SK-N-SH (cell line): ENCODE measurements at regions not wholly inside any gene's neighbourhood (a gene's known extent, or its start where the extent isn't known, plus 50 kb on each side); places are given as distances from the start of the nearest gene placed in this dataset.

ENCODE experiments used
- CTCF ChIA-PET: fragments of 300-600, 350-600 bp; formaldehyde crosslinking; extraction: SDS; loops from one replicate; lab custom pipeline; 2021; lab: Yijun Ruan, JAX
- POLR2A ChIA-PET: fragments of 350-600 bp; sonication (Branson Sonifier 250); formaldehyde crosslinking; extraction: SDS; loops from one replicate; lab custom pipeline; 2020; ENCODE audit warnings: antibody characterized with exemption, inconsistent platforms; lab: Yijun Ruan, JAX
- DNase-seq: peaks from one replicate; pipeline ENCODE4 v3.0.0; 2012
- H2AFZ ChIP-seq: fragments of 200-600 bp; sonication (generic); 2 replicates; pipeline ENCODE4 v1.8.1; 2016; ENCODE audit warnings: antibody characterized with exemption, mild to moderate bottlenecking, low read depth
- H3F3A ChIP-seq: fragments of 200-600 bp; sonication (generic); replicated peaks from 2 replicates; pipeline ENCODE3; 2016; ENCODE audit warnings: antibody characterized with exemption, mild to moderate bottlenecking; ENCODE audit not compliant: insufficient read depth
- H3K27ac ChIP-seq, 2 experiments: fragments of 200-500 bp in 1 of 2; fragments of 200-600 bp in 1 of 2; sonication (Bioruptor generic) in 1 of 2; sonication (generic), shearing (Covaris generic) in 1 of 2; 2 replicates each; pipeline versions ENCODE4 v1.5.1 to v1.6.1; 2014 to 2016; ENCODE audit warnings: low read depth in 2 of 2, inconsistent platforms in 1 of 2, low read length in 1 of 2, mild to moderate bottlenecking in 1 of 2, mixed read lengths in 1 of 2
- H3K27me3 ChIP-seq: fragments of 200-600 bp; sonication (generic), shearing (Covaris generic); 2 replicates; pipeline ENCODE4 v1.6.1; 2016; ENCODE audit warnings: mixed run types; ENCODE audit not compliant: insufficient read depth
- H3K36me3 ChIP-seq, 2 experiments: fragments of 200-500 bp in 1 of 2; fragments of 200-600 bp in 1 of 2; sonication (Bioruptor generic) in 1 of 2; sonication (generic) in 1 of 2; replicated peaks in 1 of 2; 2 replicates each; pipeline versions ENCODE3 to v1.5.1; 2014 to 2016; ENCODE audit warnings: low read length in 1 of 2, mild to moderate bottlenecking in 1 of 2; ENCODE audit not compliant: insufficient read depth in 2 of 2, control insufficient read depth in 1 of 2
- H3K4me1 ChIP-seq, 2 experiments: fragments of 200-500 bp in 1 of 2; fragments of 200-600 bp in 1 of 2; sonication (Bioruptor generic) in 1 of 2; sonication (generic), shearing (Covaris generic) in 1 of 2; 2 replicates each; pipeline versions ENCODE4 v1.5.1 to v1.6.1; 2014 to 2016; ENCODE audit warnings: low read depth in 1 of 2, low read length in 1 of 2, mixed run types in 1 of 2; ENCODE audit not compliant: insufficient read depth in 2 of 2, control insufficient read depth in 1 of 2
- H3K4me2 ChIP-seq: fragments of 200-600 bp; sonication (generic), shearing (Covaris generic); 2 replicates; pipeline ENCODE4 v1.6.1; 2017; ENCODE audit warnings: mixed run types
- H3K4me3 ChIP-seq, 2 experiments: fragments of 200-500 bp in 1 of 2; fragments of 200-600 bp in 1 of 2; sonication (Bioruptor generic) in 1 of 2; sonication (generic), shearing (Covaris generic) in 1 of 2; 2 replicates each; pipeline versions ENCODE4 v1.5.1 to v1.8.1; 2014 to 2016; ENCODE audit warnings: low read depth in 2 of 2, inconsistent platforms in 1 of 2, low read length in 1 of 2, mild to moderate bottlenecking in 1 of 2, mixed read lengths in 1 of 2, moderate library complexity in 1 of 2
- H3K79me2 ChIP-seq: fragments of 200-600 bp; sonication (generic); 2 replicates; pipeline ENCODE4 v1.8.1; 2017; ENCODE audit warnings: mild to moderate bottlenecking; ENCODE audit not compliant: insufficient read depth
- H3K9ac ChIP-seq: fragments of 200-600 bp; sonication (generic); 2 replicates; pipeline ENCODE4 v1.6.1; 2017; ENCODE audit warnings: mixed run types
- H3K9me2 ChIP-seq: fragments of 200-600 bp; sonication (generic); 2 replicates; pipeline ENCODE4 v1.6.1; 2017; ENCODE audit warnings: mixed run types
- H3K9me3 ChIP-seq: fragments of 200-600 bp; sonication (generic); 2 replicates; pipeline ENCODE4 v1.6.1; 2017; ENCODE audit warnings: mixed run types, mild to moderate bottlenecking, moderate library complexity
- H4K20me1 ChIP-seq: fragments of 200-600 bp; sonication (generic); 2 replicates; pipeline ENCODE4 v1.6.1; 2017; ENCODE audit warnings: mild to moderate bottlenecking, mixed run types; ENCODE audit not compliant: insufficient read depth
- CHD2 ChIP-seq: fragments of 150-350 bp; IDR thresholded peaks from 2 replicates; pipeline ENCODE4 v1.6.1; 2018; ENCODE audit warnings: low read length; ENCODE audit not compliant: partially characterized antibody
- EZH2phosphoT487 ChIP-seq: fragments of 200-600 bp; sonication (generic); IDR thresholded peaks from 2 replicates; pipeline ENCODE4 v1.6.1; 2017; ENCODE audit warnings: low read depth, mixed run types, mild to moderate bottlenecking, antibody characterized with exemption, moderate library complexity, borderline replicate concordance
- FOSL2 ChIP-seq: IDR thresholded peaks from 2 replicates; pipeline ENCODE4 v1.4.0; 2012; ENCODE audit warnings: low read depth, mild to moderate bottlenecking, moderate library complexity, borderline replicate concordance
- FOXJ3 ChIP-seq: sonication (generic); formaldehyde crosslinking; IDR thresholded peaks from 2 replicates; pipeline ENCODE4 v1.5.1; 2020; ENCODE audit warnings: mild to moderate bottlenecking, missing genetic modification reagents
- FOXM1 ChIP-seq: IDR thresholded peaks from 2 replicates; pipeline ENCODE4 v1.4.0; 2012; ENCODE audit warnings: low read depth, mild to moderate bottlenecking
- GATA2 ChIP-seq: sonication (generic); formaldehyde crosslinking; IDR thresholded peaks from 2 replicates; pipeline ENCODE4 v1.5.0; 2020; ENCODE audit warnings: mild to moderate bottlenecking, missing genetic modification reagents
- JUND ChIP-seq: IDR thresholded peaks from 2 replicates; pipeline ENCODE4 v1.4.0; 2012
- MEF2A ChIP-seq: IDR thresholded peaks from 2 replicates; pipeline ENCODE4 v1.4.0; 2012; ENCODE audit warnings: low read depth, borderline replicate concordance
- MXI1 ChIP-seq: IDR thresholded peaks from 2 replicates; pipeline ENCODE4 v1.6.1; 2012; ENCODE audit warnings: mild to moderate bottlenecking, low read depth, low read length, improper control_type of control experiment
- NFIC ChIP-seq: IDR thresholded peaks from 2 replicates; pipeline ENCODE4 v1.4.0; 2012; ENCODE audit warnings: borderline replicate concordance
- NRF1 ChIP-seq: IDR thresholded peaks from 2 replicates; pipeline ENCODE4 v1.6.1; 2012; ENCODE audit warnings: low read depth, mild to moderate bottlenecking, low read length
- POLR2AphosphoS5 ChIP-seq: IDR thresholded peaks from 2 replicates; pipeline ENCODE4 v1.6.1; 2012; ENCODE audit warnings: low read depth, low read length
- RAD21 ChIP-seq: IDR thresholded peaks from 2 replicates; pipeline ENCODE4 v1.6.1; 2012; ENCODE audit warnings: mild to moderate bottlenecking, low read length
- RCOR1 ChIP-seq: fragments of 150-350 bp; IDR thresholded peaks from 2 replicates; pipeline ENCODE4 v1.6.1; 2017; ENCODE audit warnings: antibody characterized with exemption, low read length
- RFX5 ChIP-seq: IDR thresholded peaks from 2 replicates; pipeline ENCODE4 v1.6.1; 2012; ENCODE audit warnings: mild to moderate bottlenecking, improper control_type of control experiment, low read length
- SMC3 ChIP-seq: IDR thresholded peaks from 2 replicates; pipeline ENCODE4 v1.6.1; 2012; ENCODE audit warnings: low read depth, low read length, improper control_type of control experiment
- TCF12 ChIP-seq: IDR thresholded peaks from 2 replicates; pipeline ENCODE4 v1.4.0; 2012
- YY1 ChIP-seq: IDR thresholded peaks from 2 replicates; pipeline ENCODE4 v1.4.0; 2012; ENCODE audit warnings: low read depth, mild to moderate bottlenecking
- WGBS: methylation state at CpG from one replicate; pipeline ENCODE4 v1.1.6; 2017; ENCODE audit warnings: low lambda C conversion rate; 5-methylcytosine and 5-hydroxymethylcytosine counted together
- TF ChIP-seq, protein P1 (sequence below): IDR thresholded peaks from 2 replicates; pipeline ENCODE4 v1.4.0; 2012; ENCODE audit warnings: low read depth
- TF ChIP-seq, protein P2 (sequence below): IDR thresholded peaks from 2 replicates; pipeline ENCODE4 v1.4.0; 2012; ENCODE audit warnings: low read depth, borderline replicate concordance
- TF ChIP-seq, protein P3 (sequence below): IDR thresholded peaks from 2 replicates; pipeline ENCODE4; 2012
- TF ChIP-seq, protein P4 (sequence below): fragments of 150-350 bp; IDR thresholded peaks from 2 replicates; pipeline ENCODE4 v1.6.1; 2016; ENCODE audit warnings: mild to moderate bottlenecking, low read depth, low read length
- TF ChIP-seq, protein P5 (sequence below): fragments of 200-600 bp; sonication (generic); IDR thresholded peaks from 2 replicates; pipeline ENCODE4 v1.6.1; 2017; ENCODE audit warnings: antibody characterized with exemption, mild to moderate bottlenecking, moderate library complexity

DNA sequence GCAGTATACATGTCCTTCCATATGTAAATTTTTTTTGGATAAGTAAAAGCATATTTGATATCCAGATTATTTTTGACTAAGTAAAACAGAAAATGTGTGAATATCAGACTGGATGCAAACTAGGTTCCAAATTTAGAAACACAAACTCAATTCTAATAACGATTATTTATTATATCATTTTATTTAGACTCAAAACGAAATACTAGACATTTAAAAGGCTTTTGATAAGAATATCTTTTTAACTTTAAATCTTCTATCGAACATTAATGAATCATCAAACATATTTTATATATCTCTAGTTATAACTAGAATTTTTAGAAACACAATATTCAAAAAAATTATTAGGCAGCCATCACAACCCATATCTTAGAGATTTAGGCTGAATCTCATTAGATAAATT, 195.2 kb upstream of the KCND2 start:
- H3K9me3 ChIP-seq = no peaks in the 10 kb centered on the region
- CTCF ChIA-PET = no interaction called here
- WGBS = under 1% methylated on average over 3 of the region's 3 CpGs
- no peak overlapping the region for H2AFZ ChIP-seq
- peaks cover 5% of the 10 kb centered on the region; the same call in 1 of the 2 replicates for H3K9me2 ChIP-seq
- no peak for DNase-seq
- no peaks in the 10 kb centered on the region for H4K20me1 ChIP-seq
- peaks cover 6% of the 10 kb centered on the region; the same call in 1 of the 2 replicates for H3K27me3 ChIP-seq
- TF ChIP-seq MXI1 (no peak), YY1 (no peak), FOXJ3 (CRISPR knock-in tag) (no peak)
- TF ChIP-seq, protein P1, sequence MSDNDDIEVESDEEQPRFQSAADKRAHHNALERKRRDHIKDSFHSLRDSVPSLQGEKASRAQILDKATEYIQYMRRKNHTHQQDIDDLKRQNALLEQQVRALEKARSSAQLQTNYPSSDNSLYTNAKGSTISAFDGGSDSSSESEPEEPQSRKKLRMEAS = no peak
- TF ChIP-seq, protein P2, sequence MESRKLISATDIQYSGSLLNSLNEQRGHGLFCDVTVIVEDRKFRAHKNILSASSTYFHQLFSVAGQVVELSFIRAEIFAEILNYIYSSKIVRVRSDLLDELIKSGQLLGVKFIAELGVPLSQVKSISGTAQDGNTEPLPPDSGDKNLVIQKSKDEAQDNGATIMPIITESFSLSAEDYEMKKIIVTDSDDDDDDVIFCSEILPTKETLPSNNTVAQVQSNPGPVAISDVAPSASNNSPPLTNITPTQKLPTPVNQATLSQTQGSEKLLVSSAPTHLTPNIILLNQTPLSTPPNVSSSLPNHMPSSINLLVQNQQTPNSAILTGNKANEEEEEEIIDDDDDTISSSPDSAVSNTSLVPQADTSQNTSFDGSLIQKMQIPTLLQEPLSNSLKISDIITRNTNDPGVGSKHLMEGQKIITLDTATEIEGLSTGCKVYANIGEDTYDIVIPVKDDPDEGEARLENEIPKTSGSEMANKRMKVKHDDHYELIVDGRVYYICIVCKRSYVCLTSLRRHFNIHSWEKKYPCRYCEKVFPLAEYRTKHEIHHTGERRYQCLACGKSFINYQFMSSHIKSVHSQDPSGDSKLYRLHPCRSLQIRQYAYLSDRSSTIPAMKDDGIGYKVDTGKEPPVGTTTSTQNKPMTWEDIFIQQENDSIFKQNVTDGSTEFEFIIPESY = no peak
- TF ChIP-seq, all 33 proteins: peak for 0
- Histone ChIP-seq H3K36me3 (no peaks in the 10 kb centered on the region), H3K9ac (no peak overlapping the region), H3K27ac (no peak overlapping the region), H3K4me3 (no peak overlapping the region), H3K4me2 (no peak overlapping the region), H3F3A (no peaks in the 10 kb centered on the region), H3K4me1 (no peaks in the 10 kb centered on the region), H3K79me2 (no peaks in the 10 kb centered on the region)
- POLR2A ChIA-PET = no interaction called here

DNA sequence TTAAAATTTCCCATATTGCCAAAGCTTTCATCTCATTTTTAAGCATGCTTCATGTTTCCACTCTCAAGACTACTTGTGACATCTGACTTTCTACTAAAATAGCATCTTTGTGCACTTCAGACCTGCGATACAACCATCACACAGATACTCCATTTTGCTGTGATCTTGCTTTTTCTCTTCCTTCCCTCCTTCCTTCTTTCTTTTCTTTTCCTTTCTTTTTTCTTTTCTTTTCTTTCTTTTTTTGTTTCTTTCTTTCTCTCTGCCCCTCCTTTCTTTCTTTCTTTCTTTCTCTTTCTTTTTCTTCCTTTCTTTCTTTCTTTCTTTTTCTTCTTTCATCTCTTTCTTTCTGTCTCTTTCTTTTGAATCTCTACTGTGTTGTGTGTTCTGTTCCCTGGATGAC, 194.0 kb upstream of the KCND2 start:
- Histone ChIP-seq H3F3A (no peaks in the 10 kb centered on the region), H3K9ac (no peak overlapping the region), H3K4me3 (no peak overlapping the region), H3K4me2 (no peak overlapping the region), H3K9me2 (peaks cover 3% of the 10 kb centered on the region; the same call in 1 of the 2 replicates), H4K20me1 (no peaks in the 10 kb centered on the region), H3K27me3 (peaks cover 6% of the 10 kb centered on the region; the same call in 1 of the 2 replicates), H3K79me2 (no peaks in the 10 kb centered on the region), H2AFZ (no peak overlapping the region), H3K4me1 (no peaks in the 10 kb centered on the region), H3K27ac (no peak overlapping the region), H3K36me3 (no peaks in the 10 kb centered on the region), H3K9me3 (no peaks in the 10 kb centered on the region)
- POLR2A ChIA-PET = no interaction called here
- TF ChIP-seq RCOR1 (no peak), CHD2 (no peak), FOXJ3 (CRISPR knock-in tag) (no peak), NRF1 (no peak), FOSL2 (no peak), RAD21 (no peak), POLR2AphosphoS5 (no peak), MEF2A (no peak), GATA2 (CRISPR knock-in tag) (no peak), EZH2phosphoT487 (no peak), RFX5 (no peak), SMC3 (no peak), NFIC (no peak), FOXM1 (no peak), YY1 (no peak), JUND (no peak), TCF12 (no peak)
- TF ChIP-seq, protein P3, sequence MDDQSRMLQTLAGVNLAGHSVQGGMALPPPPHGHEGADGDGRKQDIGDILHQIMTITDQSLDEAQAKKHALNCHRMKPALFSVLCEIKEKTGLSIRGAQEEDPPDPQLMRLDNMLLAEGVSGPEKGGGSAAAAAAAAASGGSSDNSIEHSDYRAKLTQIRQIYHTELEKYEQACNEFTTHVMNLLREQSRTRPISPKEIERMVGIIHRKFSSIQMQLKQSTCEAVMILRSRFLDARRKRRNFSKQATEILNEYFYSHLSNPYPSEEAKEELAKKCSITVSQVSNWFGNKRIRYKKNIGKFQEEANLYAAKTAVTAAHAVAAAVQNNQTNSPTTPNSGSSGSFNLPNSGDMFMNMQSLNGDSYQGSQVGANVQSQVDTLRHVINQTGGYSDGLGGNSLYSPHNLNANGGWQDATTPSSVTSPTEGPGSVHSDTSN = no peak
- TF ChIP-seq, protein P4, sequence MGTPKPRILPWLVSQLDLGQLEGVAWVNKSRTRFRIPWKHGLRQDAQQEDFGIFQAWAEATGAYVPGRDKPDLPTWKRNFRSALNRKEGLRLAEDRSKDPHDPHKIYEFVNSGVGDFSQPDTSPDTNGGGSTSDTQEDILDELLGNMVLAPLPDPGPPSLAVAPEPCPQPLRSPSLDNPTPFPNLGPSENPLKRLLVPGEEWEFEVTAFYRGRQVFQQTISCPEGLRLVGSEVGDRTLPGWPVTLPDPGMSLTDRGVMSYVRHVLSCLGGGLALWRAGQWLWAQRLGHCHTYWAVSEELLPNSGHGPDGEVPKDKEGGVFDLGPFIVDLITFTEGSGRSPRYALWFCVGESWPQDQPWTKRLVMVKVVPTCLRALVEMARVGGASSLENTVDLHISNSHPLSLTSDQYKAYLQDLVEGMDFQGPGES = no peak
- TF ChIP-seq, protein P5, sequence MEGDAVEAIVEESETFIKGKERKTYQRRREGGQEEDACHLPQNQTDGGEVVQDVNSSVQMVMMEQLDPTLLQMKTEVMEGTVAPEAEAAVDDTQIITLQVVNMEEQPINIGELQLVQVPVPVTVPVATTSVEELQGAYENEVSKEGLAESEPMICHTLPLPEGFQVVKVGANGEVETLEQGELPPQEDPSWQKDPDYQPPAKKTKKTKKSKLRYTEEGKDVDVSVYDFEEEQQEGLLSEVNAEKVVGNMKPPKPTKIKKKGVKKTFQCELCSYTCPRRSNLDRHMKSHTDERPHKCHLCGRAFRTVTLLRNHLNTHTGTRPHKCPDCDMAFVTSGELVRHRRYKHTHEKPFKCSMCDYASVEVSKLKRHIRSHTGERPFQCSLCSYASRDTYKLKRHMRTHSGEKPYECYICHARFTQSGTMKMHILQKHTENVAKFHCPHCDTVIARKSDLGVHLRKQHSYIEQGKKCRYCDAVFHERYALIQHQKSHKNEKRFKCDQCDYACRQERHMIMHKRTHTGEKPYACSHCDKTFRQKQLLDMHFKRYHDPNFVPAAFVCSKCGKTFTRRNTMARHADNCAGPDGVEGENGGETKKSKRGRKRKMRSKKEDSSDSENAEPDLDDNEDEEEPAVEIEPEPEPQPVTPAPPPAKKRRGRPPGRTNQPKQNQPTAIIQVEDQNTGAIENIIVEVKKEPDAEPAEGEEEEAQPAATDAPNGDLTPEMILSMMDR = no peak
- WGBS = 2% methylated on average over 1 of the region's 1 CpG
- no peak for DNase-seq
- CTCF ChIA-PET = no interaction called here
